HG02943 (cell line): ENCODE measurements at regions not wholly inside any gene's neighbourhood (a gene's known extent, or its start where the extent isn't known, plus 50 kb on each side); places are given as distances from the start of the nearest gene placed in this dataset.

Experiments used
- ATAC-seq: cut with Tn5 transposase; IDR thresholded peaks from one replicate; pipeline ENCODE4 v1.9.1; 2021; ENCODE audit warnings: mild to moderate bottlenecking, low read depth, moderate library complexity; ENCODE audit not compliant: unreplicated experiment

DNA sequence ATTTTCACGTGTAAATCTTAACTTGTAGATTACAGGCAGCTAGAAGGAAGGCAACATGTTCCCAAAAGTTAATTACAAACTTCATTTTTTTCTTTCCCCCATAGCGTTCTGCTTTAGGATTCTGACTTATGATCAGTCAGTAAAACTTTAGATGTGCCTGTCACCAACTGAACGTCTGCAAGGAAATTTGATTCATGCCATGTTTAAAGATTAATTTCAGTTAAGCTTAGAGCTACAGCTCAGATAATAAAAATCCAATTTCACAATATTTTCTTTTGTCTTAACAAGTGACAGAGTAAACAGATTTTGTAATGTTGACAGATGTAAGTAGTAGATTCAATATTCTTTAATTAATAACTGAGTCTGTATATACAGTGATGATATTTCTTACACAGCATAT, 253.1 kb downstream of the NFKBIZ start:
- no peak for ATAC-seq

- ATAC-seq: no peak
Measured at GRCh38 chr3:102104033-102104432, 254.7 kb downstream of the NFKBIZ start.

DNA sequence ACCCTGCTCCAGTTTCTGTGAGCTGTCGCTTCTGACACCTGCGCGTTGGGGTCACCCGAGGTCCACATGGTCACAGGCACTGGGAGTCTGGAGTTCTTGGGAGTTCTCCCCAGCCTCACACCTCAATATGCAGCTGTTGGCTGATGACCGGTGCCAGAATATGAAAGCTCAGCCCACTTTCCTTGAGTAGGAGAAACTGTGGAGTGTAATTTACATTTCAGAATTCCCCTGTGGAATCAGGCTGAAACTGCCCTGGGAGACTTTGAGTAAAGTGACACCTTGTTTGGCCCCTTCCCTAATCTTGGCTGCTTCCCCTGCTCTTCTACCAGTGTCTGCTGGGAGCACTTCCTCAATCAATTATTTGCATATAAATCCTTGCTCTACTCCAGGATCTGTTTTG, 255.9 kb downstream of the NFKBIZ start:
- ATAC-seq: no peak

DNA sequence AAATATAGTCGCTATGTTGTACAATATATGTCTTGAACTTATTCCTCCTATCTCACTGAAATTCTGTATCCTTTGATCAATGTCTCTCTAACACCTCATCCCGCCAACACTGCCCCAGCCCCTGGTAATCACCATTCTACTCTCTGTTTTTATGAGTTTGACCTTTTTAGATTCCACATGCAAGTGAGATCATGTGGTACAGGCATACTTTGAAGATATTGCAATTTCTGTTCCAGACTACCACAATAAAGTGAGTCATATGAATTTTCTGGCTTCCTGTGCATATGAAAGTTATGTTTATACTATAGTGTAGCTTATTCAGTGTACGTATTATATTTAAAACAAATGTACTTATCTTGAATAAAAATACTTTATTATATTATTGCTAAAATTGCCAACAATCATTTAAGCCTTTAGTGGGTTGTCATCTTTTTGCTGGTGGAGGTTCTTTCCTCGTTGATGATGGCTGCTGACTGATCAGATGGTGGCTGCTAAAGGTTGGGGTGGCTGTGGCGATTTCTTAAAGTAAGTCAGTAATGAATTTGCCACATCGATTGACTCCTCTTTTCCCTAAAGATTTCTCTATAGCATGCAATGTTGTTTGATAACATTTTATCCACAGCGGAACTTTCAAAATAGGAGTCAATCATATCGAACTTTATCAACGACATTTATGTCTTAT, 257.2 kb downstream of the NFKBIZ start:
- ATAC-seq: no peak

- no peak for ATAC-seq
Measured at GRCh38 chr3:102112704-102113230, 263.5 kb downstream of the NFKBIZ start.

DNA sequence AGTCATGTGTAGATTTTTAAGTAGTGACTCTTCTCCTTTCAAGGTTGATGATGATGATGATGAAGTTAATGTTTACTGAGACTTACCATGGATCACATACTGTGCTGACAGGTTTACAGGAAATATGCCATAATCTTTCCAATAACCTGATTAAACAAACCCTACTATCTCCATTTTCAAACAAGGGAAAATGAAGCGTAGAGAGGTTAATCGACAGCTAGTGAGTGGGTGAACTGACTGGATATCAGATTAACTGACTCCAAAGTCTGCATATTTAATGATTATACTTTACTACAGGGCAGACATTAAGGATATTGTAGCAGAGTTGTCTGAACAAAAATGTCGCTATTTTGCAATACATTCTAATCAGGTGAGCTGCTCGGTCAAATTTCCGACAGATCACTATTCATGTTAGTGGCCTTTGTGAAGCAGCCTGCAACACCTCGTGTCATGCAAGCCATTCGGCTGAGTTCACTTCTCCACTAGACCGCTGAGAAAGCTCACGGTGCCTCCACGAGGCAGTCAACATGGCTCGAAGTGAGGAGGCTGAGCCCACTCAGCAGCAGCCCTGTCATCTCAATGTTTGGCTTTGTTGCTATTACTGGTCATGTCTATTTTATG, 264.2 kb downstream of the NFKBIZ start:
- ATAC-seq: no peak

GRCh38 chr3:102114264-102114979, 265.1 kb downstream of the NFKBIZ start:
- no peak for ATAC-seq

GRCh38 chr3:102122527-102122926, 273.2 kb downstream of the NFKBIZ start:
- ATAC-seq: no peak

DNA sequence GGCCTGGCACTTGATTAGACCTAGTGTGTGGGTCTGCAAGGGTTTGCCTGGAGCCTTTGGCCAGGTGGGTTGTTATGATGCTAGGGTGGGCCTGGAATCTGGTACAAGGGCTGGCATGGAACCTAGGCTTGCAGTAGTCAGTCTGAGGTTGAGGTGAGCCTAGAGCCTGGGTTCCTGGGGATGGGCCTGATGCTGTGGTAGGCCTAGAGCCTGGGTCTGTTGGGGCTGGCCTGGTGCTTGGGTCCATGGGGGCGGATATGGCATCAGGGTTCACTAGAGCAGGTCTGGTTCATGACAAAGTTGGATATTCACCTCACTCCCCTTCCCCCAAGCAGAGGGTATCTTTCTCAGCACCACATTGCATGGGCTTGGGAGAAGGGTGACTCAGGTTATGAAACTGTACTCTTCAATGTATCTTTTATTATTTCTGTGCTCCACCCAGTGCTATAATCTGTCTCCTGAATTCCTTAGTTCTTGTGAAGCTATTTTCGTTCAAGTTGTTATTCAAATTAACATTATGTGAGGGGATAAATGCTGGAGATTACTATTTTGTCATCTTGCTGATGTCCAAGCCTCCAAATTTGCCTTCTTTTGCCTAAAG, 274.4 kb downstream of the NFKBIZ start:
- no peak for ATAC-seq

DNA sequence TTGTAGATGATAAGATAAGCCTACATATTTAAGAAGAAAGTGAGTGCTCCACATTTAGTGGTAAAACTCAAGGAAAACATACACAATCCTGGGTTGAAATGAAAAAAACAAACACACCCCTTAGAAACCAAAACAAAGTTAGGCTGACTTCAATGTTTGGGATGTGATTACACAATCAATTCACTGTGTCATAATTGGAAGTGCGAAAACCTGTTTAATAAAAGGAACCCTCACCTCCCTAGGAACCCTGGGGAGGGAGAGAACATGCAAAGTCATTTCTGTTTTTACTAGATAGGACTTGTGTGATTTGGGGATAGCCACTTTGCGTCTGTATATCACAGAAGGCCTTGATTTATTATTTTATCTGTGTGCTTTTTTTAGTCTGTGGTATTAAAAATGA, 275.0 kb downstream of the NFKBIZ start:
- ATAC-seq: no peak

DNA sequence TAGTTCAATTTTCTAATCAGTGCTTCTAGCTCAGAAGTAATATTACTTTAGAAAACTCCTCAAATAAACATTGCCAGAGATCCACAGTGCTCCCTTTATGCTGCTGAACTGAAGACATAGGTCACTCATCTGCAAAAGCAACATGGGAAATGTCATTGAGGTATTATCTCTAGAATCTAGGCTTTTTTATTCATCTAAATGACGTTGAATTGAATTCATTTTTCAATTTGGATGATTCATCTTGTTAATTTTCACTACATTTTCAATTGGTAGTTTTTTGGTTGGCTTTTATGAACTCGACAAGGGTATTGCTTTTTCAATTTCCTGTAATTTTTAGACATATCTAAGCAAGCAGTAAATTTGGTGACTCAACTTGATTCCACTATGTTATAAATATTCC, 275.4 kb downstream of the NFKBIZ start:
- ATAC-seq: no peak

DNA sequence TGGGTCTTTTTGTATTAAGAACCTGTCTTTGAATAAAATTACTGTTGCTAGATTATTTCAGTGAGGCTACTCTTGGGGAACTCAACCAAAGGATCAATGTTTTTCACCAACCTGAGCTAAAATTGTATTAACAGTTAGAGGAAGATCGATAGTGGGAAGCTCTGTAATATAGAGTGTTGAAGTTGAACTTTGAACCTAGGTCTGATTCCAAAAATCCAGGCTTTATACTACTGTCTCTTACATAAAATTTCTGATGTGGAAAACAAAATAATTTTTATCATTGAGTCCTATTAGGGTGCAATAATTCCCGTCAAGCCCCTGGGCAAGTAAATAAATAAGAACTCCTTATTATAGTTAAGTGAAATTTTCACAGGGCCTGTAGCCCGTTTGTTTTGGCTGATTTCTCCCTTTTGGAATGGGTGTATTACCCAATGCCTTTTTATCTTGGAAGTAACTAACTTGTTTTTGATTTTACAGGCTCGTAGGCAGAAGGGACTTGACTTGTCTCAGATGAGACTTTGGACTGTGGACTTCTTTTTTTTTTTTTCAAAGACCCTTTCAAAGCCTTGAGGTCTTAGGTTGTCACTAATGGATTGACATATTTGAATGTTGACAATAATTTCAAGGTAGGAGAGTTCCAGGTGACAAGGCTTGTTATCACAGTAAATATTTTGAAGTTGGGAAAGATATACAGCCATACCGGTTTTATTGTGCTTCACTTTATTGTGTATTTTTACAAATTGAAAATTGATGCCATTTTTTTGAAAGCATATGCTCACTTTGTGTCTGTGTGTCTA, 276.1 kb downstream of the NFKBIZ start:
- no peak for ATAC-seq

DNA sequence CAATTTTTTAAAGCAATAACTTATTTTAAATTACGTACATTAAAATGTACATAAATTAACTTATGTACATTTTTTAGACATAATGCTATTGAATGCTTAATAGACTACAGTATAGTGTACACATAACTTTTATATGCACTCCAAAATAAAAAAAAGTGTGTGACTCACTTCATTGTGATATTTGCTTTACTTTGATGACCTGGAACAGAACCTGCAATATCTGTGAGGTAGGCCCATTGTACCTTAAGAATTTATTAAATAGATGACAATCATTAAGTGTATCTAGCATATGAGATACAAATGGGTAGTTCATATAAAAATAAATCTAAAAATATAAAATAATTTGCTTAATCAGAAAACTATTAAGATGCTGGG, 276.7 kb downstream of the NFKBIZ start:
- ATAC-seq: no peak

DNA sequence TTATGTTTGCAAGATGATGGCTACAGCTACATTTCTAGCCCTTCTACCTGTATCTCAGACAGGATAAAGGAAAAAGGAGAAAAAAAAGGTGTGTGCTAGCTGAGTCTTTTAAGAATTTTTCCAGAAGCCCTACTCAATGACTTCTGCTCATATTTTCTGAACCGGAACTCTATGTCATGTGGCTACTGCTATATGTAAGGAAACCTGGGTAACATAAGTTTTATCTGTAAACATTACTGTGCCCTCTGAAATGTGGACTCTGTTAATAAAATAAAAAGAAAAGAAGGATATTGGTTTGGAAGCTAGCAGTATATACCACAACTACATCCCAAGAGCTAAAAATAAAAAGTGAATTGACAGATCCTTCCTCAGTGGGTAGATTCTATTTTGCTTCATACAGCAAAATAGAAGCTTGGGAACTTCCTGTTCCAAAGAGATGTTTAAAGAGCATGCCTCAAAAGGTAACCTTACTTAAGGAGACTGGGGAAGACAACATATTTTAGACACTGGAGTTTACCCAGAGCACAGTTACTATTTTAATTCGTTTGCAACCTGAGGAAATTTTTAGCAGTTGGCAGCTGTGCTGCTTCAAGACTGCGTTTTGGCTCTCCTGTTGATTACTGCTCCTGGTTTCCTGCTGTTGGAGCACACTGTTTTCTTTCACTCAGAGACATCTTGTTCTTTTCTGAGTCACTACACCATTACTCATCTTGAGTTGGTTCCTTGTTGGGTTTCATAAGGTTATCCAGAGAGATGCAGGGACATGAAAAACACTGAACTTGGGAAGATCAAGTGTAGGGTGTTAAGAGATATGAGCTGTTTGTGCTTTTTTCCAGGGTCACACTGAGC, 280.7 kb downstream of the NFKBIZ start:
- ATAC-seq: no peak

DNA sequence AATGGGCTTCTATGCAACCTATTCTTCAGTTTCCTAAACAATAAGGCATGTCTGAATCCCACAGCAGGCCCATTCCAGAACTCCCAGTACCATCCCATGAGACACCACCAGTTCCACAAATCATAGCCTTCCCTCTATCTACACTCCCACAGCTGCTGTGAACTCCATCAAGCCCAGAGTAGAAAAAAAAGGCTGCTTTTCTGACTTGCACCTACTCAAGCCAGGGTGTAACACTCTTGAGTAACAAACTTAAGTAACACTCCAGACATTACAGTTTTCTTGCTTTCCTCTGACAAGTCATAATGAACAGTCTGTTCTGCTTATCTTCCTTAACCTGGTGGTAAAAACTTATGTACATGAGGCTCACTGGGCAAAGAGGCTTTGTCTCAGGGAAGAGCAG, 283.1 kb downstream of the NFKBIZ start:
- no peak for ATAC-seq

- no peak for ATAC-seq
Measured at GRCh38 chr3:102133376-102133775, 284.1 kb downstream of the NFKBIZ start.

DNA sequence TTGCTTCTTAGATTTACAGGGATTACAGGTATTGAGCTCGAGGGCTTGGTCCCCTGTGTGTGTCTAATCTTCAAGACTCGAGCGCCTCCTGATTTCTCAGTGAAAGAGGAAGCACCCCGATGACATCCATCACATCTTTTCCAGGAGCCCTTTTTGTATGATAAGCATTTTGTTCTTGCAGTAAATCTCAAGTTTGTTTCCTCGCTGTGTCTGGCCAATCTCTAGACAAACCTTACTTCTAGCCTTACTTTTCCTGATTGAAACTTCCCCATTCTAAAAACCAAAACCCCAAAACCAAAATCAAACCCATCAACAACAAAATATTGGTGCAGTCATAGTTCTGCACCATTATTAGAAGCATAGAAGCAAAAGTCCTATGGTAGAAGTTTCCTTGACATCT, 286.0 kb downstream of the NFKBIZ start:
- no peak for ATAC-seq

GRCh38 chr3:102136183-102136582, 286.9 kb downstream of the NFKBIZ start:
- no peak for ATAC-seq

GRCh38 chr3:102140116-102140515, 290.8 kb downstream of the NFKBIZ start:
- no peak for ATAC-seq
